ENCODE measurements at regions not wholly inside any gene's neighbourhood (a gene's known extent, or its start where the extent isn't known, plus 50 kb on each side); places are given as distances from the start of the nearest gene placed in this dataset.

DNA sequence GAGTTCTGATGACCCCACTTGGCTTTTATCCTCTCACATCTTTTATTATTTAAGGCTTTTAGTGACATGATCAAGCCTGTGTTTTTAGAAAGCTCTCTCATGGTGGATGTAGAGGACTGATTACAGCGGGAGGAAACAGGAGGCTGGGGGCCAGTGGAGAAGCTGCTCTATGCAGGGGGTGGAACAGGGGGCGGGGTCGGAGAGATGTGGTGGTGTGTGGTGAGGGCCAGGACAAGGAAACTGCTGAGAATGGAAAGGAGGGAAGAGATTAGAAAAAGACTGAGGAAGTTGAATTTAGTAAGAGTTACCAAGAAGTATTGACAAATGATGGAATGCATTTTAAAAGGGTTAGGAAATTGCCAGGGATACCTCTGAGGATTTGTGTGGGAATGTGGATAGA lies 292.2 kb downstream of the ZIC3 start:
- CTCF ChIA-PET, result no interaction called here
- BruUV-seq (replicated peaks), result no TSS peak

GRCh38 chrX:137878401-137878800 lies 312.5 kb downstream of the ZIC3 start:
- TF ChIP-seq, protein P1, sequence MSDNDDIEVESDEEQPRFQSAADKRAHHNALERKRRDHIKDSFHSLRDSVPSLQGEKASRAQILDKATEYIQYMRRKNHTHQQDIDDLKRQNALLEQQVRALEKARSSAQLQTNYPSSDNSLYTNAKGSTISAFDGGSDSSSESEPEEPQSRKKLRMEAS (IDR thresholded peaks at IDR 0.05), result no peak
- no peak for TF ChIP-seq REST (IDR thresholded peaks at IDR 0.05; ENCODE audit: low read depth)
- no peak for TF ChIP-seq POLR2AphosphoS5 (IDR thresholded peaks at IDR 0.05; ENCODE audit: low read depth, low read length)
- TF ChIP-seq, protein P2, sequence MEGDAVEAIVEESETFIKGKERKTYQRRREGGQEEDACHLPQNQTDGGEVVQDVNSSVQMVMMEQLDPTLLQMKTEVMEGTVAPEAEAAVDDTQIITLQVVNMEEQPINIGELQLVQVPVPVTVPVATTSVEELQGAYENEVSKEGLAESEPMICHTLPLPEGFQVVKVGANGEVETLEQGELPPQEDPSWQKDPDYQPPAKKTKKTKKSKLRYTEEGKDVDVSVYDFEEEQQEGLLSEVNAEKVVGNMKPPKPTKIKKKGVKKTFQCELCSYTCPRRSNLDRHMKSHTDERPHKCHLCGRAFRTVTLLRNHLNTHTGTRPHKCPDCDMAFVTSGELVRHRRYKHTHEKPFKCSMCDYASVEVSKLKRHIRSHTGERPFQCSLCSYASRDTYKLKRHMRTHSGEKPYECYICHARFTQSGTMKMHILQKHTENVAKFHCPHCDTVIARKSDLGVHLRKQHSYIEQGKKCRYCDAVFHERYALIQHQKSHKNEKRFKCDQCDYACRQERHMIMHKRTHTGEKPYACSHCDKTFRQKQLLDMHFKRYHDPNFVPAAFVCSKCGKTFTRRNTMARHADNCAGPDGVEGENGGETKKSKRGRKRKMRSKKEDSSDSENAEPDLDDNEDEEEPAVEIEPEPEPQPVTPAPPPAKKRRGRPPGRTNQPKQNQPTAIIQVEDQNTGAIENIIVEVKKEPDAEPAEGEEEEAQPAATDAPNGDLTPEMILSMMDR (IDR thresholded peaks at IDR 0.05 in 2 of 3, conservative IDR thresholded peaks at IDR 0.05 in 1 of 3; ENCODE audit: borderline replicate concordance in 1 of 3, insufficient read depth in 1 of 3, low read depth in 2 of 3, low read length in 2 of 3), result no peak
- no peak for TF ChIP-seq EGR1 (IDR thresholded peaks at IDR 0.05; ENCODE audit: low read depth)
- TF ChIP-seq ZNF274 (IDR thresholded peaks at IDR 0.05; ENCODE audit: low read depth, low read length), result no peak
- no peak for TF ChIP-seq TCF7L2 (IDR thresholded peaks at IDR 0.05; ENCODE audit: borderline replicate concordance, extremely low read depth, insufficient read depth, insufficient read length)
- TF ChIP-seq SIN3A (IDR thresholded peaks at IDR 0.05; ENCODE audit: low read depth), result no peak
- Histone ChIP-seq H3K79me2 (ENCODE audit: insufficient read depth, low read length) (no peaks in the 10 kb centered on the region), H3K36me3 (ENCODE audit: control insufficient read depth in 1 of 2, insufficient read depth in 2 of 2, low read length in 2 of 2) (no peaks in the 10 kb centered on the region), H3K27me3 (ENCODE audit: insufficient read depth, low read length) (no peaks in the 10 kb centered on the region), H3K4me3 (replicated peaks in 1 of 2; ENCODE audit: low read depth in 1 of 2, low read length in 2 of 2) (no peak overlapping the region), H3K4me2 (ENCODE audit: low read length) (no peak overlapping the region), H3K4me1 (ENCODE audit: control insufficient read depth in 1 of 2, insufficient read depth in 2 of 2, low read length in 2 of 2) (no peaks in the 10 kb centered on the region), H3K9me3 (ENCODE audit: control insufficient read depth in 1 of 2, insufficient read depth in 1 of 2, low read depth in 1 of 2, low read length in 2 of 2) (no peaks in the 10 kb centered on the region), H3K27ac (ENCODE audit: low read depth, low read length) (no peak overlapping the region), H3K9ac (ENCODE audit: low read length) (no peak overlapping the region), H2AFZ (ENCODE audit: low read depth, low read length, poor library complexity, severe bottlenecking) (no peak overlapping the region), H3K9me2 (ENCODE audit: insufficient read depth) (no peaks in the 10 kb centered on the region), H4K20me1 (ENCODE audit: insufficient read depth) (no peaks in the 10 kb centered on the region)
- ChIA-PET CTCF (no interaction called here), RAD21 (ENCODE audit: low non-redundant PET in 1 of 2, low total read pairs in 2 of 2, uncharacterized antibody in 2 of 2, unreplicated experiment in 2 of 2) (no interaction called here), POLR2A (no interaction called here)
- DNase-seq (ENCODE audit: low read depth, low spot score) (no peak), ATAC-seq (no peak)
- no TSS peak for BruUV-seq (replicated peaks)
- intact Hi-C loops (cut with micrococcal nuclease), result no loop called here

More for the DNA sequence above, 292.2 kb downstream of the ZIC3 start:
- no peaks in the 10 kb centered on the region for H3K9me2 ChIP-seq (ENCODE audit: insufficient read depth)
- H3K4me1 ChIP-seq (ENCODE audit: control insufficient read depth in 1 of 2, insufficient read depth in 2 of 2, low read length in 2 of 2), result no peaks in the 10 kb centered on the region
- no peaks in the 10 kb centered on the region for H3K36me3 ChIP-seq (ENCODE audit: control insufficient read depth in 1 of 2, insufficient read depth in 2 of 2, low read length in 2 of 2)
- POLR2A ChIA-PET, result no interaction called here
- RAD21 ChIA-PET (ENCODE audit: low non-redundant PET in 1 of 2, low total read pairs in 2 of 2, uncharacterized antibody in 2 of 2, unreplicated experiment in 2 of 2), result no interaction called here
- no peaks in the 10 kb centered on the region for H4K20me1 ChIP-seq (ENCODE audit: insufficient read depth)
- H3K9me3 ChIP-seq (ENCODE audit: control insufficient read depth in 1 of 2, insufficient read depth in 1 of 2, low read depth in 1 of 2, low read length in 2 of 2), result no peaks in the 10 kb centered on the region
- H3K4me2 ChIP-seq (ENCODE audit: low read length), result no peak overlapping the region
- H3K79me2 ChIP-seq (ENCODE audit: insufficient read depth, low read length), result no peaks in the 10 kb centered on the region
- no peak overlapping the region for H3K9ac ChIP-seq (ENCODE audit: low read length)
- no peak overlapping the region for H2AFZ ChIP-seq (ENCODE audit: low read depth, low read length, poor library complexity, severe bottlenecking)
- intact Hi-C loops (cut with micrococcal nuclease), result no loop called here
- no peak overlapping the region for H3K27ac ChIP-seq (ENCODE audit: low read depth, low read length)
- TF ChIP-seq YY1 (IDR thresholded peaks at IDR 0.05; ENCODE audit: extremely low read depth, insufficient replicate concordance, low read depth, low read length) (no peak), CEBPB (IDR thresholded peaks at IDR 0.05; ENCODE audit: low read depth) (no peak), SIN3A (IDR thresholded peaks at IDR 0.05; ENCODE audit: low read depth) (no peak), CBX3 (IDR thresholded peaks at IDR 0.05; ENCODE audit: low read depth) (no peak)
- TF ChIP-seq, protein P2 (IDR thresholded peaks at IDR 0.05 in 2 of 3, conservative IDR thresholded peaks at IDR 0.05 in 1 of 3; ENCODE audit: borderline replicate concordance in 1 of 3, insufficient read depth in 1 of 3, low read depth in 2 of 3, low read length in 2 of 3), result no peak
- DNase-seq (ENCODE audit: low read depth, low spot score) (no peak), ATAC-seq (no peak)
- H3K4me3 ChIP-seq (replicated peaks in 1 of 2; ENCODE audit: low read depth in 1 of 2, low read length in 2 of 2), result no peak overlapping the region
- H3K27me3 ChIP-seq (ENCODE audit: insufficient read depth, low read length), result no peaks in the 10 kb centered on the region
